ENCODE measurements at regions not wholly inside any gene's neighbourhood (a gene's known extent, or its start where the extent isn't known, plus 50 kb on each side); places are given as distances from the start of the nearest gene placed in this dataset.

- TF ChIP-seq EP300 (IDR thresholded peaks at IDR 0.05) (no peak), CTCF (IDR thresholded peaks at IDR 0.05) (no peak), POLR2A (IDR thresholded peaks at IDR 0.05) (no peak), POLR2AphosphoS5 (IDR thresholded peaks at IDR 0.05) (no peak)
- no peak for DNase-seq
- Histone ChIP-seq H3K27me3 (no peaks in the 10 kb centered on the region), H3K27ac (no peak overlapping the region), H3K9me3 (no peaks in the 10 kb centered on the region), H3K4me3 (no peak overlapping the region), H3K4me1 (no peaks in the 10 kb centered on the region), H3K36me3 (no peaks in the 10 kb centered on the region)
- intact Hi-C loops (cut with DNase I; ENCODE audit: low total_unique reads) = no loop called here
Measured at GRCh38 chr14:22291406-22291805, 297.6 kb downstream of the DAD1 start.

GRCh38 chr14:22289570-22289969, 299.5 kb downstream of the DAD1 start:
- 26 to 52% (median 37%) methylated on average over 1 of the region's 1 CpG for WGBS, 5 donors

GRCh38 chr14:22285991-22286390, 303.0 kb downstream of the DAD1 start:
- no peaks in the 10 kb centered on the region for H3K9me3 ChIP-seq
- no peak overlapping the region for H3K4me3 ChIP-seq
- no peak overlapping the region for H3K27ac ChIP-seq
- 61 to 79% (median 68%) methylated on average over 3 of the region's 3 CpGs for WGBS, 5 donors
- intact Hi-C loops (cut with DNase I; ENCODE audit: low total_unique reads) = no loop called here
- TF ChIP-seq POLR2AphosphoS5 (IDR thresholded peaks at IDR 0.05) = no peak
- TF ChIP-seq EP300 (IDR thresholded peaks at IDR 0.05) = no peak
- no peak for TF ChIP-seq POLR2A (IDR thresholded peaks at IDR 0.05)
- TF ChIP-seq CTCF (IDR thresholded peaks at IDR 0.05) = no peak
- H3K4me1 ChIP-seq = no peaks in the 10 kb centered on the region
- DNase-seq = no peak
- H3K27me3 ChIP-seq = no peaks in the 10 kb centered on the region
- no peaks in the 10 kb centered on the region for H3K36me3 ChIP-seq

More at GRCh38 chr14:22289570-22289969, 299.5 kb downstream of the DAD1 start:
- H3K27ac ChIP-seq = no peak overlapping the region
- no peak for TF ChIP-seq CTCF (IDR thresholded peaks at IDR 0.05)
- no peak for TF ChIP-seq POLR2AphosphoS5 (IDR thresholded peaks at IDR 0.05)
- TF ChIP-seq POLR2A (IDR thresholded peaks at IDR 0.05) = no peak
- no peak for TF ChIP-seq EP300 (IDR thresholded peaks at IDR 0.05)
- no peaks in the 10 kb centered on the region for H3K27me3 ChIP-seq
- H3K36me3 ChIP-seq = no peaks in the 10 kb centered on the region
- no peaks in the 10 kb centered on the region for H3K4me1 ChIP-seq
- H3K9me3 ChIP-seq = no peaks in the 10 kb centered on the region
- intact Hi-C loops (cut with DNase I; ENCODE audit: low total_unique reads) = no loop called here
- no peak overlapping the region for H3K4me3 ChIP-seq
- DNase-seq = no peak

DNA sequence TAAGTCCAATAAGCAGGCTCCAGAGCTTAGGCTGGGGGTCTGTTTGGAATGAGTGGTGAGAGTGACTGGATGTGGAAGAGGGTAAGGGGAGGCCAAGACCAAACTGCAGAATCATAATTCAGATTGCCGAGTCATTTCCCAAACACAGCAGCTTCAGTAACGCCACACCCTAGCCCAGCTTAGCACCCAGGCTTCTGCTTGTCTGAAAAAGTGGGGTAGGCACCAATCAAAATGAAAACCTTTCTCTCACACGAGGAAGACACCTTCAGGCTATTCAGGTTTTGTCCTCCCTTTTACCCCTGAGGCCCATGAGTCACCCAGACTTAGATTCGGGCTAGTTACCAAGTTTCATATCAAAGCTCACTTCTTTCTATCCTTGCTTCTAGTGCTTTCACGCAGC, 306.1 kb downstream of the DAD1 start:
- no peaks in the 10 kb centered on the region for H3K36me3 ChIP-seq
- TF ChIP-seq POLR2A (IDR thresholded peaks at IDR 0.05) (no peak), POLR2AphosphoS5 (IDR thresholded peaks at IDR 0.05) (no peak), EP300 (IDR thresholded peaks at IDR 0.05) (no peak), CTCF (IDR thresholded peaks at IDR 0.05) (no peak)
- H3K4me1 ChIP-seq = no peaks in the 10 kb centered on the region
- H3K4me3 ChIP-seq = no peak overlapping the region
- H3K9me3 ChIP-seq = no peaks in the 10 kb centered on the region
- intact Hi-C loops (cut with DNase I; ENCODE audit: low total_unique reads) = no loop called here
- no peak overlapping the region for H3K27ac ChIP-seq
- no peaks in the 10 kb centered on the region for H3K27me3 ChIP-seq
- DNase-seq = no peak
- WGBS, 5 donors = 51 to 62% (median 54%) methylated on average over 5 of the region's 5 CpGs
